Stimulated activated naive CD4-positive, alpha-beta T cell (primary cell): ENCODE measurements at regions not wholly inside any gene's neighbourhood (a gene's known extent, or its start where the extent isn't known, plus 50 kb on each side); places are given as distances from the start of the nearest gene placed in this dataset.
"Not testable (repeated sequence)": the region's sequence is repeated elsewhere in the genome, so short reads cannot be mapped to it uniquely, and the experiment has no call there.

ENCODE experiments used
- DNase-seq, 6 experiments: peaks; one replicate each; lab custom pipeline; 2025; lab: John Stamatoyannopoulos, UW

DNA sequence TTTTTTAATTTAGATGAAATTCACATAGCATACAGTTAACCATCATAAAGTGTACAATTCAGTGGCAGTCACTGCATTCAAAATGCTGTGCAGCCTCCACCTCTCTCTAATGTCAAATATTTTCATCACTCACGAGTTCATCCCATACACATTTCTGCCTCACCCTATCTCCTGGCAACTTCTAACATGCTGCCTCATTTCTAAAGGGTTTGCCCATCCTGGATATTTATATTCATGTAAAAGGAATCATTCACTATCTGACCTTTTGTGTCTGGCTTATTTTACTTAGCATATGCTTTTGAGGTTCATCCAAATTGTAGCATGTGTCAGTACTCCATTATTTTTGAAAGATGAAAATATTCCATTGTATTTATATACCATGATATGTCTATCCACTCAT is 286.9 kb upstream of the VSTM2A start:
- no peak for DNase-seq

GRCh38 chr7:54259185-54259584 is 283.0 kb upstream of the VSTM2A start:
- no peak for DNase-seq

DNA sequence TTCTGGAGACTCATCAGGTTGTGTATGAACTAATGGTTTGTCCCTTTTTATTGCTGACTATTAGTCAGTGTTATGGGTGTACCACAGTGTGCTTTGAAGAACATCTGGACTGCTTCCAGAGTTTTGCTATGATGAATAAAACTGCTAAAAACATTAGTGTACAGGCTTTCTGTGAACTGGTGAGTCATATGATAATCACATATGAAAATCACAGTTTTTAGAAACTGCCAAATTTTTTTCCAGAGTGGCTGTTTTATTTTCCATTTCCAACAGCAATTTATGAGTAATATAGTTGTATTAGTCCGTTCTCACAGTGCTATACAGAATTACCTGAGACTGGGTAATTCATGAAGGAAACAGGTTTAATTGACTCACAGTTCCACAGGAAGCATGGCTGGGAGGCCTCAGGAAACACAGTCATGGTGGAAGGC is 281.2 kb upstream of the VSTM2A start:
- DNase-seq: no peak

DNA sequence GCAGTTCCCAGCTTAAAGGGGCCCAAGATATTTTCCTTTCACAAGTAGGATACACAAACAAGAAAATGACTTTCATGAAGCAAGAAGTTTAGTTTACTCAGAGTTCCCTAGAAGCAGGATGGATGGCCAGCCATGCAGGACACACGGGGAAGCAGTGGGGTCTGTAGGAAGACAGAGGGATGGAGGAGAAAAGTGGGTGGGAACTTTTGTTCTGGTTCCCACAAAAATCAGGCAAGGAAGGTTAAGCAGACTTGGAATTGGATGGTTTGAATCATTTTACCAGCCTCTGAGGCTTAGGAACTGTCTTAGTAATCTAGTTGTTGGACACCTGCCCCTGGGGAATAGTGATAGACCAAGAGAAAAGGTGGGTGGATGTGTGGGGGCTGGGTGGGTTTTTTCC is 263.3 kb upstream of the VSTM2A start:
- DNase-seq: no peak

DNA sequence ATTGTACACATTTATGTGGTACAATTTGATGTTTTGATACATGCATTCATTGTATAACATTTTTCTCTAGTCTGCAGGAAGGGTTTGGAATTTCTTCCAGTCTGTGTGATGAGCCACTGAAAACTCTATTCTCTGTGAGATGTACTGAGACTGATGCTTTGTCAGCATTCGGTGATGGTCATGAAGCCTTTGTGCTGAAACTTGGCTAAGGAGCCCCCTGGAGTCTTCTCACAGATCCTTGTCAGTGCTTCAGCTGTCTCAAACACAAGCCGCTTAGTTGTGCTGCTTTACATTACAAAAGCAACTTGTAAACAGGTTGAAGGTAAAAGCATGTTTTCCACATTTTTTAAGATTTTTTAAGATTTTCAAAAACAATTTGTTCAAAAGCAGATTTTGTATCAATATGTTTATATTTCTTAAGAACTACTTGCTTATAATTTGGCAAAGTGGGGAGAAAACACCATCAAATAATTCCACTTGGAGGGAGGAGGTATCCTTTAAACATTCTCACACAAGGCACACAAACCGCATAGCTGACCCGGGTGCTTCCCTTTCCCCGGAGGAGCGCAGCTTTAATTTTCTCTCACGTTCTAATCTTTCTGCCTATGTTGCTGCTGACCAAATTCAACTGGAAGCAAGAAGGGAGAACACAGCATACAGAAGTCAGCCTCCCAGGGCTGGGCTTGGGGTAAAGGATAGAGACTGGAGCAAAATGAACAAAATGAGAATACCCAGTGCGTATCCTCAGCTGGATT is 249.8 kb upstream of the VSTM2A start:
- DNase-seq: no peak

DNA sequence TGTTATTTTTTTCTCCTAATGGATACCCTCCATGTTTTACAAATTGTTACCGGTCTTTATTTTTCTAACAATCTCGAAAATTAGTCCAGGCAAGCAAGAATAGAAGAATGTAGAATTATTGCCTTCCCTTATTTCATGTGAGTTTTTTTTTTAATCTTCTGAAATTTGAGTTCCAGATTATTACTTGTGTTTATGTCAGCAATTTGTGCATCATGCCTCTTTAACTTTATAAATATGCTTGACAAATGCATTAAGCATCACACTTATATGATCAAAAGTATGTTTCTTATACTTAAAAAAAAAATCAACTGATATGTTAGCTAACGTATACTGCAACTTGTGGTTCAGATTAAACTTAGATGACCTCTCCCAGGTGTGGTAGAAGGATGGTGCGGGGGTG is 242.7 kb upstream of the VSTM2A start:
- DNase-seq: no peak

GRCh38 chr7:54315955-54316354 is 226.2 kb upstream of the VSTM2A start:
- not testable (repeated sequence) for DNase-seq

- DNase-seq: no peak
Measured at GRCh38 chr7:54326592-54327167, 215.5 kb upstream of the VSTM2A start.

GRCh38 chr7:54330216-54330800 is 211.9 kb upstream of the VSTM2A start:
- DNase-seq: no peak

- no peak for DNase-seq
Measured at GRCh38 chr7:54331311-54331710, 210.9 kb upstream of the VSTM2A start.

DNA sequence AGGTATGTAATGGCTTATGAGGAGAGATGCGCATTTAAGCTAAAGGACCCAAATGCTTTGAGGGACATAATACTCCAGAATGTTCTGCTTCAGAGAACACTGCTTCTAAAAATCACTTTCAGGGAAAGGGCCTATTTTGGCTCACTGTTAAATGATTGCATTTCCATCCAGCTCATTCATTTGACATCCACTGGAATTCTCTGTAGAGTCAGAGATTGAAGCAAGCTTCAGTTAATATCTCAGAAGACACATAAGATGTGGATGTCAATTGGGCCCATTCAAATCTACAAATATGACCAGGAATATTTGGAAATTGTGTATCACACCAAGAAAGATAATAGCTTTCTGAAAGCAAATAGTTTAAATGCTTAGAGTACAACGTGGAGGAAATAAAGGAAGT is 209.9 kb upstream of the VSTM2A start:
- no peak for DNase-seq

DNA sequence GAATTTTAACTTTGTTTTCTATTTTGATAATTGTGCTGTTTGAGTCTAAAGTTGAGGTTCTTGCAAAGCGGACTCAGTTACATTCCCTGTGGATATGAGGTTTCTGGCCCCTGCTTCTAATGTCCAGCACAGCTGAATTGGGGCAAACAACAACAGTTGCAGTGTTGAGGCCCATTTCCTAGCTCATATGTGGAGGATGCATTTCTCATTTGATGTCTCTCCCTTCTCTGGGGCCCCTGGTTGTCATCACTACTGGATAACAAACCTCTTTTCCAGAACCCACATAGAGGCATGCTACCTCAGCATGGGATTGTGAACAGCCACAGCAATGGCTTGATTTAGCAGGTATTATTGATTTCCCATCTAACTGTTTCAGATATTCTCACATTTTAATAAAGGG is 208.2 kb upstream of the VSTM2A start:
- no peak for DNase-seq

DNA sequence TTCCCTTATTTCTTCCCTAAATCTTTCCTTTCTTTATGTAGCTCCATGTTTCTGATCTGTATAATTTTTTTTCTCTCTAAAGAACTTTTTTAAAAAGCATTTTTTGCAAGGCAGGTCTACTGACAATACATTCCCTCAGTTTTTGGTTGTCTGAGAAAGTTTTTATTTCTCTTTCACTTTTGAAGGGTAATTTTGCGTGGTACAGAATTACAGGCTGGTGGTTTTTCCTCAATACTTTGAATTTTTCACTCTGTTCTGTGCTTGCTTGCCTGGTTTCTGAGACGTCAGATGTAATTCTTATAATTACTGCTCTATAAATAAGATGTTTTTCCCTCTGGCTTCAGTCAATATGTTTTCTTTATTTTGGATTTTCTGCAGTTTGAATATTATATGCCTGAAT is 205.4 kb upstream of the VSTM2A start:
- no peak for DNase-seq

- DNase-seq: no peak
Measured at GRCh38 chr7:54337466-54337865, 204.7 kb upstream of the VSTM2A start.

- DNase-seq: no peak
Measured at GRCh38 chr7:54338319-54338718, 203.9 kb upstream of the VSTM2A start.

DNA sequence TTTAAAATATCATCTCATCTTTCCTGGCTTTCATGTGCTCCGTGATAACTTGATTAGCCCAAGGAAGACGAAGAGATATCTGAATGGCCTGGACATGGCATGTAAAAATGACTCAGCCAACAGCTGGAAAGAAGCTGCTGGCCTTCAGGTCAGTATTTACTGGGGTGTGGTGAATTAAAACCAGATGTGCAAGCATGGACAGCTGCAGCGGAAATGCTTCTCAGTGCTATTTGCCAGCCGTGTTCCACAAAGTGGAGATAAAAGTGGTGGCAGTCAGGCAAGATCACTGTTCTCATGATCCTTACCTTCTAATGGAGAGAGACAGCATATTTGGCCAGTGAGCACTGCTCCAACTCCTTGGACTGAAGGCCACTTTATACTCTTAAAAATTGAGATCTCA is 203.1 kb upstream of the VSTM2A start:
- DNase-seq: no peak

DNA sequence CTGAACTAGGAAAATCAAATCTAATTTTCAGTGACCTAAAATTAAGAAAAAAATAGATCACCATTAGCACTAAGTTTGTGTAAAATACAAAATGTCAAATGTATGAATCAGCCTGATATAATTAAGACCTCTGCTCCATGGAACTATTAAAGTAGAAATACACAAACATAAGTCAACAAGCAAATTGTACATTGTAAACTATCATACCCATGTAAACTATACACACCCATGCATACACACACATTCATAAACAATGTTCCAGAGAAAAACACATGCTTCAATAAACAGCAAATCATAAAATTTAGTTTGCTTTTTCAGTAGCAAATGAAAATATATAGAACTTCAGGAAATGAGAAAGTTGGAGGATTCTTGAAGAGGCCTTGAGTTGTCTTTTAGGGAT is 199.7 kb upstream of the VSTM2A start:
- no peak for DNase-seq

GRCh38 chr7:54343511-54343910 is 198.7 kb upstream of the VSTM2A start:
- DNase-seq: no peak

GRCh38 chr7:54345746-54346145 is 196.4 kb upstream of the VSTM2A start:
- no peak for DNase-seq

DNA sequence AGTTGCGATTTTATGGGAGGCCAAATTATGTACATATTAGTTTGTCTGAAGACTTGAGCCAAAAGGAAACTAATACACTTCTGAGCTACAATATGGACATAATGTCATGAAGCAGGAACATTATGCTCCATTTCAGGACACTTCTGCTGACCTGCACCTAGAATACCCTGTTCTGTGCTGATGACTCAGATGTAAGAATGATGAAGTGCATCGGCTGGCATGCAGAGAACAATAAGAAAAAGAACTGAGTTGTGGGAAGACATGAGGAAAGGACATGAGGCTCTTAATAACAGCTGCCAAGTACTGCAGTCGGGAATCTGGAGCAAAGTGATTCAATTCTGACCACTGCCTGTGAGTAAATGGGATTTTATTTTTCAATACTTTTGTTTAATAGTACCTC is 192.9 kb upstream of the VSTM2A start:
- DNase-seq: no peak

- no peak for DNase-seq
Measured at GRCh38 chr7:54354436-54354835, 187.7 kb upstream of the VSTM2A start.

DNA sequence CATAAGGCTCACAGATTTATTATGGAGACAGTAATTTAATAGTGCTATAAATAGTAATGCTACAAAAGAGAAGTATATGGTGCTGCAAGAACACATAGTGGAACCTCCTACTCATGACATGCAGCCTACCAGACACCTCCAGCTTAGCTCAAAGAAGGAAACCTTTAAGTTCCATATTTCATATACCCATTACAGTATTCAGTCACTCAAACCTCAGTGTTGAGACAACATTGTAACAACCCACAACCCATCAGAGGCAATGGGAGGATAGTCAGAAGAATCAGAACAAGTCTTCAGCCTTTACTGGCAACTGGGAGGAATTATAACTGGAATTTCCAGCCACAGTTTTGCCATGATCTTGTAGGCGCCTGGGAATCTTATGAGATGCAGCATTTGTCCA is 186.3 kb upstream of the VSTM2A start:
- no peak for DNase-seq

DNA sequence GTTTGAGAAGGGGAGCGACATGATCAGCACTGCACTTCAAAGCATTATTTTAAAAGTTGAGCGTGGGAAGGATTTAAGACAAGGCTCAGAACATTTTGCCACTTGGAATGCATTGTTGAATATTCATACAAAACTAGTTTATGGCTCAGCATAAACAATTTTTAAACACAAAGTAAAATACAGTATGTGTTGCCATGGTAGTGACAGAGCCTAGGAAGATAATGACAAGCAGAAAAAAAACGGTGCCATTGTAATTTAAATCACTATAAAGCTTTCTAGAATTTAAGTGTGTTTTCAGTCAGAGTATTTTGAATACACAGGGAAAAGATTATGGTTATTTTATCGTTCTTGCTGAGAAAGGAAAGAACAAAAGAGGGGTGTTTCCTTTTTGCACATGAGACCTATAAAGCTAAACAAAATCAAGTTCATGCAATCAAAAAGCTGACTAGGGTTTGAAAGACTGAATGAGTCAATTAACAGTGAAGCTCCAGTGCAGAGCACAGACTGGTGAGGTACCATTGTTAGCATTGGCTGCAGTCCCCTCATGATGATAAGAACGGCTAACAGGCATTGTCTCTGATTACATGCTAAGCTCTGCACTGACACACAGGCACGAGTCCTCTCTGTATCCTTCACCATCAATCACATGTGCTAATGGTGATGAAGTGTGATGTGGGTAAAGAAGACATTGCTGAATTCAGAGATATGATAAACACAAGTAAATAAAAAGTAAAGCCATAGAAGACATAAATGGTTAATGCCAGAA is 181.9 kb upstream of the VSTM2A start:
- no peak for DNase-seq
